ENCODE measurements at regions not wholly inside any gene's neighbourhood (a gene's known extent, or its start where the extent isn't known, plus 50 kb on each side); places are given as distances from the start of the nearest gene placed in this dataset.
A peak's percentile ranks its signal among the peaks of the same experiment; 100 is the strongest.

DNA sequence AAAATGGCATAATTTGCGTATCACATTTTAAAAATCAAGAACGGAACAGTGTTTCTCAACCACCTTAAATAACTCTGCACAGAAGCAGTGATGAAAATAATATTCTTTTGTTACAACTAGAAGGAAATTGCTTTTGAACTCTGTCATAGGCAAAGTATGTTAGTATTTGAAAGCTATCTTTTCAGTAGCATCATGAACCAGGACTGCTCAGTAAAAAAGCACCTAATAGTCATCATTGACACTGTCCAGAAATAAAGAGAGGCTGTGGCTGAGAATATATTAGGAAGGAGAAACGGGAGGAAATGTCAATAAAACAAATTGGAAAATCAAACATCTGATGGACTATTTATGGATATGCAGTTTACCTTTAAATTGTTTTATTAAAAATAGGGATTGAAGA is 237.2 kb upstream of the AKR1E2 start:
- DNase-seq (ENCODE audit: low read depth in 2 of 2) = no peak

DNA sequence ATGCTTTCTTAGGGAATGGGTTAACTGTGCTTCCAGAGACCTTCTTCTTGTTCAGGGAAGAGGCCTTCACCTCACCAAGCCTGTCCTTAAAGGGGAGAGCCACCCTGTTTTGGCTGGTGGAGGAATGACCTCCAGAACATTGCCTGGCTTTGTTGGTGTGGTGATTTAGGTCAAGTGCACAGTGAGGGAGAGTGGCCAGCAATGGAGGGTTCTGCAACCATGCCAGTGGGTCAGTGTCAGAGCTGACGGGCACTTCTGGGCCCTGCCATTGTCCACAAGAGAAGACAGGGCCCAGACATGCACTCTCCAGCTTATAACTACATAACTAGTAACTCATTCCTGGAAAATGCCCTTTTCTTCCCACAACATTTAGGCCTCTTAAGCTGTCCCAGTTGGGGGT is 238.5 kb upstream of the AKR1E2 start:
- no peak for DNase-seq (ENCODE audit: low read depth in 2 of 2)

DNA sequence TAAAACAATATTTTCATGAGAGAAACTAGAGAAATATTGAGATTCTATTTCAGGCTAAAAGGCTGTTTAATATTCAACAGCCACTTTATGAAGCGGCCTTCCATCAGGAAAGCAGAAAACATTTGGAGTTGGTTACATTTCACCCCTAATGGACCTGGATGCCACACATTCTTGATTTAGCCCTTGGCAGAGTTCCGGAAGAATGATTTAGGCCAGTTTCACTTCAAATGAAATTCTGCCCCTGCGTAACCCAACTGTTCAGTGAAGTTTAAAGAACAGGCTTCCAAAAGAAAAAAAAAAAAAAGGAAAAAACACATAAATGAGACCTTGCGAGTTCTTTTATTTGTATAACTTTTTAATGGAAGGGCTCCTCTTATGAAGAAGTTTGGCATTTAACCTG is 239.2 kb upstream of the AKR1E2 start:
- DNase-seq (ENCODE audit: low read depth in 2 of 2) = no peak

DNA sequence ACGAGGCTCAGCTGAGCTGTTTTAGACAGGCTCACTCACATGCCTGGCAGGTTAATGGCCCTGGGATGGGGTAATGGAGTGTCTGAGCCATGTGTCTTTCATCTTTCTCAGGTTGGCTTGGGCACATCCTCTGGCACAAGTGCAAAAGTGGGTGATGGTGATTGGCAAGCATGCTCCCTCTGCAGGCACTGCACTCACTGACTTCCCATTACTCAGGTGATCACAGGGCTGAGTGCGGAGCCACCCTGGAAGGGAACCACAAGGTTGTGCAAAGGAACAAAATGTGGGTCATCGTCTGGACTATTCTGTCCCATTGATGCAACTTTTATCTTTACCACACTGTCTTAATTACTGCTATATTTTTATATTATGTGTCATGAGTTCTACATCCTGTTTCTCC is 244.1 kb upstream of the AKR1E2 start:
- no peak for DNase-seq (ENCODE audit: low read depth in 2 of 2)

- DNase-seq (ENCODE audit: low read depth in 2 of 2) = no peak
Measured at GRCh38 chr10:4579844-4580243, 246.2 kb upstream of the AKR1E2 start.

GRCh38 chr10:4576206-4576605 is 249.8 kb upstream of the AKR1E2 start:
- no peak for DNase-seq (ENCODE audit: low read depth in 2 of 2)

DNA sequence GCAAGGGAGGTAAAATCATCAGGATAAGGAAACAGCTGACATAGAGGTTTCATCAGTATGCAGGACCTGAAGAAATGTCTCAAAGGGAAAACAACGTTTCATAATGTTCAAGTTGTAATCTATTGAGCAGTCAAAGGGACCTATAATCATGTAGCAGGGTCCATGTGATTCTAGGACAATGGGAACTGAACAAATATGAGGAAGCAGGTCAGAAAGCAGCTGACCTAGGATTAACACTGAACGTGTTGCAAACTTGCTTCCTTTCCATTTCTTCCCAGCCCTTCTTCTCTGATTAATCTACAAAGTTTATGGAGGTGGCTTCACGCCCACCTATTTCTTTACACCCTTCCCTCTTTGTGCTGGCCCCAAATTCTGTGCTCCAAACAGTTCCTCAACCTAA is 256.9 kb upstream of the AKR1E2 start:
- no peak for DNase-seq (ENCODE audit: low read depth in 2 of 2)

DNA sequence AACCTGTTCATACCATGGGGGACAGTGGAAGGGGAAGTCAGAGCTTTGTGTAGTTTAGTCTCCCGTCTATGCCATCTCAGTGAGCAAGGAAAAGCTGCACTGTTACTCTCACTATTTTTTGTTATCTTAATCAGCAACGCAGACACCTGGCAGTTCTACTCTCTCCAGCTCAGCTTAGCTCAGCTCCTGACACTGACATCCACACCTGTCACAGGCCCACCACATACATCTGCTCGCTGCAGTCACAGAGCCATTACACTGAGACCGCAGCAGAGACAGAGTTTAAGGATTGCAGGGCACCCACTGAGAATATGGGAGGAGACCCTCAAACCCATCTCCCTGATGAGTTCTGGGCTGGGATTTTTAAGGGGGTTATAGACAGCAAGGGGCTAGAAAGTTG is 257.3 kb upstream of the AKR1E2 start:
- DNase-seq (ENCODE audit: low read depth in 2 of 2) = no peak

DNA sequence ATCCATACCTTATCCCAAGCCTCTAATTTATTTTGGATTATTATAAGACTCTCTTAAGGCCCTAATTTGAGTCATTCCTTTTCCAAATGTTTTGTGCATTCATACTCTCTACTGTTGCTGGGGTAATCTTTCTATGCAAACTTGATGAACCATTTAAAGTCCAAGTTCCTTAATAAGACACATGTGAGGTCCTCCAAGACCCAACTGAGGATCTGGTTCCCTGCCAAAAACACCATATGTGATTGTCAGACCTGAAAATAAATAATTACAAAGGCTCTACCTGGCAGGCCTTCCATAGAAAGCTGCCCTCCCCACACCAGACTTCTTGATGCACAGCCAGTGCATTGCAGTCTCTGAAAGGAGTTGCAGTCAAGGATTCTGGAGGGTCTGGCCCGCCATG is 257.9 kb upstream of the AKR1E2 start:
- no peak for DNase-seq (ENCODE audit: low read depth in 2 of 2)

DNA sequence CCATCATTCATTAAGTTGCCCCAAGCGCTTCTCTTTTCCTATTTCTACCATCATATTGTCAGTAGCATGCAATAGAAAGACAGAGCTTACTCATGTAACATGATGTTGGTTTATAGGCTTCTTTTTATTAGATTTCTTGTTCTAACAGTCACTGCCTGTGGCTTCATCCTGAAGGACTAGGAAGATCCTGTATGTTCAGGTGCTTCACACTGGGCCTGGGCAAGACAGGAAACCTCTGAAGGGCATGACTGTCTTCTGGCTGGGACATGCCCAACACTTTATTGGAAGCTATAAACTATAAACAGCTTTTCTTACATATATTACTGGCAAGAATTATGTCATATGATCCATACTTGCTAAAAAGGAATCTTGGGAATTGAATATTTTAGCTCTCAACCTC is 258.4 kb upstream of the AKR1E2 start:
- no peak for DNase-seq (ENCODE audit: low read depth in 2 of 2)

GRCh38 chr10:4566011-4566410 is 260.0 kb upstream of the AKR1E2 start:
- DNase-seq (ENCODE audit: low read depth in 2 of 2) = no peak

DNA sequence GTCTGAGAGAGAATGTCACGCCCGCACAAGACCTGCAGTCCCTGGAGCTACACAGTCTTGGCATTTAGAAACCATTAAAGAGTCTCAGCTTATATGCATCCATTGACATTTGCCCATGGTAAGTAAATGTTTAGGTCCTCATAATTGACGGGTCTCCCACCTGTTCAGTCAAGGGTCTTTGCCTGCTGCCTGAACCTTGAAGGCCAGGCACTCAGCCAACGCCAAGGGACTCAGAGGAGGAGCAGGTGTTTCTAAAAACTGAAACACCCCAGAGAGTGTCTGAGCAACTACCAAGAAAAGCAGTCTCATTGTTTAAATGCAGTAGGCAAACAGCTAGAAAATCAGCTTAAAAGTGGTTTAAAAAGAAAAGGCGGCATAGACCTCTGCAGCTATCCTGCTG is 264.7 kb upstream of the AKR1E2 start:
- DNase-seq (ENCODE audit: low read depth in 2 of 2) = no peak

DNA sequence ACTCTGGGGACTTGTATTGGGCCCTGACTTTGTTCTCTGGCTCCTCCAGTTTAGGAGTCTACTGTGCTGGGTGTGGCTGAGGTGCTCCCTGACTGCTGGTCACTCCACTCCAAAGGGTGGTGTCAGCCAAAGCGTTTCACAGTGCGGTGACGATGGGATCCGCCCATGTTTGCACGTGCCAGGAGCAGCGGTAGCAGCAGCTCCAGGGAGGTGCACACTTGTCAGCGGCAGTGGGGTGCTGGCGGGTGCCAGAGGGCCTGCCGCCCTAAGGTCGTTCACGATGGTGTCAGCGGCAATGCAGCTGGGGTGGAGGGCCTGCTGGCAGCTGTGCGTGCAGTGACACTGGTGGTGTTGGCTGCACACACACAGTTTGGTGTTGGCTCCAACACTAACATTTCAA is 268.5 kb upstream of the AKR1E2 start:
- no peak for DNase-seq (ENCODE audit: low read depth in 2 of 2)

GRCh38 chr10:4556527-4556926 is 269.5 kb upstream of the AKR1E2 start:
- no peak for DNase-seq (ENCODE audit: low read depth in 2 of 2)

DNA sequence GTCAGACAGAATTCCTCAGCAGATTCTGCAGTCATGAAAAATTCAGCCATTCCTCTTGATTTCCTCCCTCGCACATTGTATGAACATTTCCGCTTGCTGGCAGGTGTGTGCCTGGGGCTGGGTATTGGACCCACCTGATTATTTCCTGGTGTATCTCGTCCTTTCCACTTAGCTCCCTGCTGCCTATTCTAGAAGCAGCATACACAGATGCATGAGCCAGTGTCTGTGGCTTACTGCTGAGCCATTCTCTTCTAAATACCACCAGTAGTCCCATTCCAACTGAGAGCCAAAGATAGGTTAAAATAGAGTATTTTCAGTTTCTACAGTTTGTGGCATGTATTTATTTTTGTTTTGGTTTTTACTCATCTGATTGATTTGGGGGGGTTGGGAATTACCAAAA is 270.1 kb upstream of the AKR1E2 start:
- no peak for DNase-seq (ENCODE audit: low read depth in 2 of 2)

DNA sequence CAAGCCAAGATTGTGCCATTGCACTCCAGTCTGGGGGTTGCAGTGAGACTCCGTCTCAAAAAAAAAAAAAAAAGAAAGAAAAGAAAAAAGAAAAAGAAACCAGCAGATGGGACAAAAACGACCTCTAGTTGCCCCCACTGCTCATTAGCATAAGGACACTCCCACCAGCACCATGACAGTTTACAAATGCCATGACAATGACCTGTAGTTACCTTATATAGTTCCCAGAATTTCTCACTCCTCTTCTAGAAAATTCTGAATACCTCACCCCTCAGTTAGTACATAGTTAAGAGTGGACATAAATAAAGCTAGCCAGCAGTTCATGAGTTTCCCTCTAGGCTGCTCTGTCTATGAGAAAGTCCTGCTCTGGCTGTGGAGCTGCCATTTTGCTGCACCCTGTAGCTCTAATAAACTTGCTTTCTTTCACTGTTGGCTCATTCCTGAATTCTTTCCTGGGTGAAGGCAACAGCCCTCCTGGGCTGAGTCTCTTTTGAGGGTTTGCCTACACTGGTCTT is 276.8 kb upstream of the AKR1E2 start:
- no peak for DNase-seq (ENCODE audit: low read depth in 2 of 2)

- DNase-seq (ENCODE audit: low read depth in 2 of 2) = no peak
Measured at GRCh38 chr10:4546931-4547330, 279.1 kb upstream of the AKR1E2 start.

- DNase-seq (ENCODE audit: low read depth in 2 of 2) = peak in 1 of 2 experiments; percentile 9
Measured at GRCh38 chr10:4546500-4546899, 279.5 kb upstream of the AKR1E2 start.

DNA sequence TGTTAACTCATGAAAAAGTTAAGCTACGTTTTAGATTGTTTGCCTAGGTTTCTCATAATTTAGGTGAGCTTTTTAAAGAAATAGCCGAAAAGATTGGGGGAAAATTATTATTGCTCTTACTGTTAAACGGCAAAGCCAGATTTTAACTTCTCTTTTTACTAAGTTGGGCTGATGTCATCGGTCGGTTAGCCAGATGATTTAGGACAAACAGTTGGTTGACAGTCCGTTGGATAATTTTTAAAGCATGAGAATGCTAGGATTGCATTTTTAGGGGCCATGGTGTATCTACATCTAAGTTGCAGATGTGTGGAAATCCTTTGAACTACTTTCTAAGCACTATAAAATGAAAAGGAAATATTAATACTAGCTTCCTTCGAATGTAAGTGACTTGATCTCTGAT is 280.9 kb upstream of the AKR1E2 start:
- DNase-seq (ENCODE audit: low read depth in 2 of 2) = no peak

GRCh38 chr10:4543938-4544533 is 282.0 kb upstream of the AKR1E2 start:
- no peak for DNase-seq (ENCODE audit: low read depth in 2 of 2)

- DNase-seq (ENCODE audit: low read depth in 2 of 2) = no peak
Measured at GRCh38 chr10:4541292-4541691, 284.7 kb upstream of the AKR1E2 start.

GRCh38 chr10:4538016-4538415 is 288.0 kb upstream of the AKR1E2 start:
- DNase-seq (ENCODE audit: low read depth in 2 of 2) = no peak

DNA sequence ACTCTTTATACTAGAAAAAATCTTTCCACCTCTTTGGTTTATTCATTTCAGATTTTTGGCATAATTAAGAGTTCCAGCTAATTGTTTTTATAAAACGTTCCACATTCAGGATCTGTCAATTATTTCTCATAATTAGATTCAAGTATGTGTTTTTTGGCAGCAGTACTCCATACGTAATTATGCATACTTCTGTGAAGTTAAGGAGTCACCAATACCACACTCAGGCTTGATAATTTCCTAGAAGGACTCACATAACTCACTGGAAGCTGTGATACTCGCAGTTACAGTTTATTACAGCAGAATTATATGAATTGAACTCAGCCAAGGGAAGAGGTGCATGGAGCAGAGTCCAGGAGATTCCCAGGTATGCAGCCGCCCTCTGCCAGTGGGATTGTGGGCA is 290.5 kb upstream of the AKR1E2 start:
- no peak for DNase-seq (ENCODE audit: low read depth in 2 of 2)

- DNase-seq (ENCODE audit: low read depth in 2 of 2) = no peak
Measured at GRCh38 chr10:4533621-4534020, 292.4 kb upstream of the AKR1E2 start.
